ENCODE measurements at regions not wholly inside any gene's neighbourhood (a gene's known extent, or its start where the extent isn't known, plus 50 kb on each side); places are given as distances from the start of the nearest gene placed in this dataset.

DNA sequence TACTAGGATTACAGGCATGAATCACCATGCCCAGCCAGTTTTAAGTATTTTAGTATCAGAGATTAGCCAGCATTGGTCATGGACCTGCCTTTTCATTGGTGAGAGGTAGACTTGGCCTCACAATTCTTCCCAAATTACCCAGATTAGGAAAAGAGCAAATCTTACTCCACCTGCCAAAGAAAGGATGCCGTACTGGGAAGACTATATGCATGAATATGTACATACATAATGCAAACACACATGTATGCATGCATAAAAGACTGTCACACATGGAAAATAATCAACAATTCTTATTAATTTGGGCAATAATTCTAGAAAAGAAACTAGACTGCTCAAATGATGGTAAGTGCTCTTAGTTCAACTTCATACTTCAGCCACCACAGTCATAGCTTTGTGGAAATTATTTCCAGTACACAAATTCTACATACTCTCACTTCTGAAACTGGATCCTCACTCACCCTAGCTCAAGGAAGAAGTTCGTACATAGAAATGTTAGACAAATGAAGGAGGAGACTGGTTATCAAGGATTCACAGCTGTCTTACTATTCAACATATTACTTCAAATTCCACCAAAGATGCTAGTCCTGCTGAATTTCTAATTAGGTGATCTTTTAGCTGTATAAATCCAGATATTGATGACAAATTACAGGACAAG, 73.7 kb downstream of the MINAR2 start:
- DNase-seq (ENCODE audit: low read depth, low spot score) = no peak
- POLR2A ChIA-PET = no interaction called here
- H3K4me3 ChIP-seq (ENCODE audit: low read depth, low read length) = no peak overlapping the region
- CTCF ChIA-PET = no interaction called here
- TF ChIP-seq, protein P1, sequence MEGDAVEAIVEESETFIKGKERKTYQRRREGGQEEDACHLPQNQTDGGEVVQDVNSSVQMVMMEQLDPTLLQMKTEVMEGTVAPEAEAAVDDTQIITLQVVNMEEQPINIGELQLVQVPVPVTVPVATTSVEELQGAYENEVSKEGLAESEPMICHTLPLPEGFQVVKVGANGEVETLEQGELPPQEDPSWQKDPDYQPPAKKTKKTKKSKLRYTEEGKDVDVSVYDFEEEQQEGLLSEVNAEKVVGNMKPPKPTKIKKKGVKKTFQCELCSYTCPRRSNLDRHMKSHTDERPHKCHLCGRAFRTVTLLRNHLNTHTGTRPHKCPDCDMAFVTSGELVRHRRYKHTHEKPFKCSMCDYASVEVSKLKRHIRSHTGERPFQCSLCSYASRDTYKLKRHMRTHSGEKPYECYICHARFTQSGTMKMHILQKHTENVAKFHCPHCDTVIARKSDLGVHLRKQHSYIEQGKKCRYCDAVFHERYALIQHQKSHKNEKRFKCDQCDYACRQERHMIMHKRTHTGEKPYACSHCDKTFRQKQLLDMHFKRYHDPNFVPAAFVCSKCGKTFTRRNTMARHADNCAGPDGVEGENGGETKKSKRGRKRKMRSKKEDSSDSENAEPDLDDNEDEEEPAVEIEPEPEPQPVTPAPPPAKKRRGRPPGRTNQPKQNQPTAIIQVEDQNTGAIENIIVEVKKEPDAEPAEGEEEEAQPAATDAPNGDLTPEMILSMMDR (IDR thresholded peaks at IDR 0.05; ENCODE audit: insufficient read depth, low read length, missing control alignments) = no peak

DNA sequence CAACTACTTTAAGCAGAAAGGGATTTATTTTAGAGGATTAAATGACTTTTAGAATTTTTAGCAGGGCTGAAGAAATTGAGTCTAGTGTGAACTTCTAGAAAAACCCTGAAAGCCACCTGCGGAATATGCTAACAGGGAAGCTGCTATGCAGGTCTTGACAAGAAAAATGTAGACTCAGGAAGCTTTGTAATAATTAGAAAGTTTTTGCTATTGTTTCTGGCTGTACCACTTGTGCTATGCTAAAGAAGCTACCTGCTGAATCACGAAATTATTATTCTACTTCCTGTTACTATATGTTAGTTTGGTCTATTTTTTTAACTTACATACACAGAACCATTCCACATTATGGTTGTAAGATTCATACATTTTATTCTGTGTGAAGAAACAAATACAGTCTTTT, 74.0 kb upstream of the CHSY3 start:
- ChIA-PET CTCF (interaction anchor here (1.0 to 1.3 kb wide), 2 partner anchors 23 to 60 kb away, joined by 3 read pairs; no protein-coding TSS in a partner anchor), POLR2A (no interaction called here)
- H3K4me3 ChIP-seq (ENCODE audit: low read depth, low read length) = no peak overlapping the region
- DNase-seq (ENCODE audit: low read depth, low spot score) = no peak
- TF ChIP-seq, protein P1 (IDR thresholded peaks at IDR 0.05; ENCODE audit: insufficient read depth, low read length, missing control alignments) = no peak

DNA sequence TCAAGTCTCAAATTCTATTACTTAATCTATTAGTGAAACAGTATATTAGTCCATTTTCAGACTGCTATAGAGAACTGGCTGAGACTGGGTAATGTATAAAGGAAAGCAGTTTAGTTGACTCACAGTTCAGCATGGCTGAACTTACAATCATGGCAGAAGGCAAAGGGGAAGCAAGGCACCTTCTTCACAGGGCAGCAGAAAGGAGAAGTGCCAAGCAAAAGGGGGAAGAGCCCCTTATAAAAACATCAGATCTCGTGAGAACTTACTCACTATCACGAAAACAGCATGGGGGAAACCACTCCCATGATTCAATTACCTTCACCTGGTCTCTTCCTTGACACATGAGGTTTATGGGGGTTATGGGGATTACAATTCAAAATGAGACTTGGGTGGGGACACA, 67.9 kb upstream of the CHSY3 start:
- DNase-seq (ENCODE audit: low read depth, low spot score) = no peak
- TF ChIP-seq, protein P1 (IDR thresholded peaks at IDR 0.05; ENCODE audit: insufficient read depth, low read length, missing control alignments) = no peak
- ChIA-PET POLR2A (no interaction called here), CTCF (interaction anchor here (1.3 kb wide), 1 partner anchor 16 kb away, joined by 10 read pairs; no protein-coding TSS in a partner anchor)
- H3K4me3 ChIP-seq (ENCODE audit: low read depth, low read length) = no peak overlapping the region

DNA sequence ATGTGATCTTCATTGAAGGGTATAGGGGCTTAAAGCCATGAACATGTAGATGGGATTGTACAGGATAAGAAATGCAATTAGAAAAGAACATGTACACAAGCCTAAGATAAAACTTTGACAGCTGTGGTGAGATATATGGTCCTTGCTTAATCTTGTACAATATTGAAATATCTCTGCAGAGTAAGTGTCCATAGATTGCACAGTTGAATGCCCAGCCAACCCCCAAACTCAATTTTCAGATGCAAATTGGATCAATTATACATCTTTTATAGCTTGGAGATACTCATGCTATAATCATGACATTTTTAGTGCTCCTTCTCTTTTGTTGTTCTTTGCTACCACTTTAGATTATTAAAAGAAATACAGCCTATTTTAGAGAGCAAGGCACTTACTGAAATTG, 59.5 kb upstream of the CHSY3 start:
- ChIA-PET POLR2A (no interaction called here), CTCF (interaction anchor here (0.7 to 1.6 kb wide), 2 partner anchors 8 to 73 kb away, joined by 3 to 9 read pairs; no protein-coding TSS in a partner anchor)
- no peak overlapping the region for H3K4me3 ChIP-seq (ENCODE audit: low read depth, low read length)
- TF ChIP-seq, protein P1 (IDR thresholded peaks at IDR 0.05; ENCODE audit: insufficient read depth, low read length, missing control alignments) = no peak
- no peak for DNase-seq (ENCODE audit: low read depth, low spot score)

DNA sequence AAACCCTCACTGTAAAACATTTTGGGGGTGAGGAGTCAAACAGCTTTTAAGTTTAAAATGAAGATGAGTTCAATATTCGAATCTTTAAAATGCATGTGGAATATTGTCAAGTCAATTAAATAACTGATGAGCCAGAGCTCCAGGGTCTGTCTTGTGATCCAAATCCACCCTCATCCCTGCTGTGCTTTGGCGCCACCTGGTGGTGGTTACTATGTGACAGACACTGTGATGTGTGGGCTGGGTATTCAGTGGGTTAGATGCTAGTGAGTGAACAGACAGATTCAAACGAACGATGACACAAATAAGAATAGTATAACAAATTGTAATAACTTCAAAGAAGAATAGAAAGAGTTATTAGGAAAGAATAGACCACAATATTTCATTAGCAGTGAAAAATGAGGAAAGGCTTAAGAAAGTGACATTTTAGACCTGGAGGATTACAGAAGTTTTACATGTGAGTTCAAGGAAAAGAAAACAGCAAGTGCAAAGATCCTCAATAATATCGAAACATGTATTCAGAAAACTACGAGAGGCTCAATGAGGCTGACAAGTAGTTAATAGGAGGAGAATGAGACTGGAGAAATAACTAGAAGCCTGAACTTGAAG, 51.4 kb upstream of the CHSY3 start:
- TF ChIP-seq, protein P1 (IDR thresholded peaks at IDR 0.05; ENCODE audit: insufficient read depth, low read length, missing control alignments) = peak; percentile 94
- H3K4me3 ChIP-seq (ENCODE audit: low read depth, low read length) = no peak overlapping the region
- CTCF ChIA-PET = interaction anchor here (0.6 to 7.3 kb wide), 24 partner anchors 8 to 1273 kb away, joined by 3 to 147 read pairs (median 4); no protein-coding TSS in a partner anchor
- peak; percentile 4 for DNase-seq (ENCODE audit: low read depth, low spot score)
- POLR2A ChIA-PET = no interaction called here

DNA sequence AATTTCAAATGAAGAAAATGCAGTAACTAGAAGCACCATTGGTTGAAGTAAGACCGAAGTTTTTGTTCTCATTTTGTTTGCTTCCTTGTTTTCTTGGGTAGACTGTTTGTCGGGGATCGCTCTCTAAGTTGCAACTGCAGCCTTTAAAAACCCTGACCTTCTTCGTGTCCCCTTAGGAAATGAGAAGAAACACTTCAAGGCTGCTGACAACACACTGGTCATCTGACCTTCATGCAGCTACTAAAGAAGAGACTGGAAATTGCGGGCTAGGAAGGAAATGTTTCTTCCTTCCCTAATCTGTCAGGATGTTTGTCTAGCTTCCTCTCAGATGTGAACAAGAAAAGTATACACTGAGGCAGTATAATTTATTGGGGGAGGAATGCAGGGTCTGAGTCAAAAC, 50.7 kb upstream of the CHSY3 start:
- no peak for DNase-seq (ENCODE audit: low read depth, low spot score)
- no peak overlapping the region for H3K4me3 ChIP-seq (ENCODE audit: low read depth, low read length)
- CTCF ChIA-PET = interaction anchor here (0.6 to 7.3 kb wide), 9 partner anchors 9 to 1642 kb away, joined by 3 to 147 read pairs (median 5); no protein-coding TSS in a partner anchor
- POLR2A ChIA-PET = no interaction called here
- TF ChIP-seq, protein P1 (IDR thresholded peaks at IDR 0.05; ENCODE audit: insufficient read depth, low read length, missing control alignments) = no peak
